ENCODE measurements at regions not wholly inside any gene's neighbourhood (a gene's known extent, or its start where the extent isn't known, plus 50 kb on each side); places are given as distances from the start of the nearest gene placed in this dataset.

DNA sequence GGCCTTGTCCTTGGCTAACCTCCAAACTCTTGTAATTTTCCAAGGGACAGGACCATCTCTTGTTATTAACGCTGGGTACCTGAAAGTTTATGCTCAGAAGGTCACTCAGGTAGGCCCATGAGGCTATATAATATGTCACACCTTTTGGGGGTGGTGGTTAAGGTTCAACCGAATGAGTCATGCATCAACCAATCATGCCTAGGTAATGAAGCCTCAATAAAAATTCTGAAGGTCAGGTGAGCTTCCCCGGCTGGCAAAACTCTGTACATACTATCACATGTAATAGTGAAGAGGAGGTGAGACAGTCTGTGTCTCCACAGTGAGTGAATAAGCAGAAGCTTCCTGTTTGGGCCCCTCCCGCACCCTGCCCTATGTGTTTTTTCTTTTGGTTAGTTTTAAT is 424.9 kb downstream of the PCDH17 start:
- no peak for DNase-seq (ENCODE audit: low spot score)
- TF ChIP-seq, protein P1, sequence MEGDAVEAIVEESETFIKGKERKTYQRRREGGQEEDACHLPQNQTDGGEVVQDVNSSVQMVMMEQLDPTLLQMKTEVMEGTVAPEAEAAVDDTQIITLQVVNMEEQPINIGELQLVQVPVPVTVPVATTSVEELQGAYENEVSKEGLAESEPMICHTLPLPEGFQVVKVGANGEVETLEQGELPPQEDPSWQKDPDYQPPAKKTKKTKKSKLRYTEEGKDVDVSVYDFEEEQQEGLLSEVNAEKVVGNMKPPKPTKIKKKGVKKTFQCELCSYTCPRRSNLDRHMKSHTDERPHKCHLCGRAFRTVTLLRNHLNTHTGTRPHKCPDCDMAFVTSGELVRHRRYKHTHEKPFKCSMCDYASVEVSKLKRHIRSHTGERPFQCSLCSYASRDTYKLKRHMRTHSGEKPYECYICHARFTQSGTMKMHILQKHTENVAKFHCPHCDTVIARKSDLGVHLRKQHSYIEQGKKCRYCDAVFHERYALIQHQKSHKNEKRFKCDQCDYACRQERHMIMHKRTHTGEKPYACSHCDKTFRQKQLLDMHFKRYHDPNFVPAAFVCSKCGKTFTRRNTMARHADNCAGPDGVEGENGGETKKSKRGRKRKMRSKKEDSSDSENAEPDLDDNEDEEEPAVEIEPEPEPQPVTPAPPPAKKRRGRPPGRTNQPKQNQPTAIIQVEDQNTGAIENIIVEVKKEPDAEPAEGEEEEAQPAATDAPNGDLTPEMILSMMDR (IDR thresholded peaks at IDR 0.05; ENCODE audit: extremely low read depth, missing control alignments): no peak

DNA sequence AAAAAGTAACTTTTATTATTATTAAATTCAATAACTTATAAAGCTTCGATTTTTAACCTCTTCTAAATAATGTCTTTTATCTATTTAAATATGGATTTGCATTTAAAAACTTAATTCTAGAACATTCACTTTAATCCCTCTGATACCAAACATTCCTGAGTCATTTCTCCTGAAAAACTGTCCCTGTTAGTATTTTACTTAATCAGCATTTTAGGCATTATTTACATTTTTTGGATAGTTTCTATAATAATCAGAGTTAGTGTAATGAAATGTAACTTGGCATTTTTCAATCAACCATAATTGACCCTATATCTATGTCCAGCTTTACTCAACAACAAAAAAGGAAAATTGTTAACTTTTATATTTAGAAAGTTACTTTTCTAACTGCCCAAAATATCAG is 428.1 kb downstream of the PCDH17 start:
- DNase-seq (ENCODE audit: low spot score): no peak
- TF ChIP-seq, protein P1 (IDR thresholded peaks at IDR 0.05; ENCODE audit: extremely low read depth, missing control alignments): no peak

DNA sequence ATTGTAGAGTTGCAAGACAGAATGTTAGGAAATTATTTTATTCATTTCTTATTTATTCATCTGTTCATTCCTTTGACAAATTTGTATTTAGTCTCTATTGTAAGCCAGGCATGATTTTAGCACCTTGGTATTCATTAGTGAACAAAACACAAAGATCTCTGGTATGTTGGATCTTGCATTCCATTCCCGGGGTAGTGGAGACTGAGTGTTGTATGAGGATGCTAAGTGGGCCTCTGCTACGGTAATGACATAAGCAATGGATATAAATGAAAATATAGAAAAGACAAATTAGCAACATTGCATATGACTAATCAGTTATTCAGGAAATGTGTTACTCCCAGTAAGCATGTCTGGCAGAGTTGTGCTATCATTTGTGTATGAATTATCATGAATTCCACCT is 449.3 kb downstream of the PCDH17 start:
- TF ChIP-seq, protein P1 (IDR thresholded peaks at IDR 0.05; ENCODE audit: extremely low read depth, missing control alignments): no peak
- DNase-seq (ENCODE audit: low spot score): no peak

DNA sequence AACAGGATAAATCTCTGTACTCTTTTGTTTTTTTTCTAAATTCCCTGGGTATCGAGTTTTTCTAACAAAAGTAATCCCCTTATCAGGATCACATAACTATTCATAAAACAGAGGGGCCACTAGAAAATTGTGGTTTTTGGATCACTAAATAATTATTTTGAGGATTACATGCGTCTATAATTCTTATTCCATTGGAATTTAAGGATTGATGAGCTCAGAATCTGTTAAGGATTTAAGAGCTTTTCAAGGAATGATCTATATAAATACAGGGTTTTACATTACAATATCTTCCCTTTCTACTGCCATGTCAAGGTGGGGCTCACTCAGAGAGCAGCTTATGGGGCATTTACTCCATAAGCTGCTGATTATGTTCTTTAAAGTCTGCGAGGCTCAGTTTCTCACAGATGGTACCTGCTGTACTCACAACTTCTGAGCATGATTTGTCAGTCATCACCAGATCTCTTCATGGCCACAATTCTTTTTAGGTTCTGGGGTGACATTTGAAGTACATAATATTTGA is 449.8 kb downstream of the PCDH17 start:
- DNase-seq (ENCODE audit: low spot score): no peak

DNA sequence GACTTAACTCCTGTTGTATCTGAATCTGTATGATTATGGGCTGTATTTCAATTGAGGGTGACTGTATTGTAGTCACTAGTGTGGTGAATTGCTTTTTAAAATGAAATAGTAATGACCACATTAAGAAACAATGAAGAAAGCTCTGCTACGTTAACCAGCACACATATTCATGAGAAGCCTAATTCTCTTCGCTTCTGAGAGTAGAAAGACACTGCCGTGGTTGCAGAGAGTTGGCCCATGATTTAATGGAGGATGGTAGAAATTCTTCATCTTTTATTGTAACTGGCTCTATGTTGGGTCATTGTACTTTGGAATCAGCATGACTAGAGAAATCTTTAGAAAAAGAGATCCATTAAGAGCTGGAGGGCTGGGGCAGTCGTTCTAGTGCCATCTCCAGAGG is 451.5 kb downstream of the PCDH17 start:
- TF ChIP-seq, protein P1 (IDR thresholded peaks at IDR 0.05; ENCODE audit: extremely low read depth, missing control alignments): no peak
- no peak for DNase-seq (ENCODE audit: low spot score)

More for the DNA sequence above, 449.8 kb downstream of the PCDH17 start:
- TF ChIP-seq, protein P1 (IDR thresholded peaks at IDR 0.05; ENCODE audit: extremely low read depth, missing control alignments): no peak

DNA sequence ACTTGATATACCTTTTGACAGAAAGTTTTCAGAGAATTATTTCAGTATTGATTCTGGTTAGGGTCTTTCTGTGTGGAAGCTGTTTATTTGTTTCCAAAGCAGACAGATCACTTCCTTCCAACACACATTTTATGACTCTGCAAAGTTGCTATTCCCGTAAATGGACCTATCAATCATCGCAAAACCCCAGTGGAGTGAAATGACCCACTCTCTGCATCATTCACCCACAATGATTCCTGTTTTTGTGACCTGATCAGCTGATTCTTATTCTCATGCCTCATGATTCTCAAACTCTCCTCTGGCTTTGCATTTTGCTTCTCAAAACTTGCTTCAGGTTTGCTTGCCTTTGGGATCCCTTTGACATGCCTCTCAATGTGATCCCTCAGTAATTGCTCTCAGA is 453.7 kb downstream of the PCDH17 start:
- TF ChIP-seq, protein P1 (IDR thresholded peaks at IDR 0.05; ENCODE audit: extremely low read depth, missing control alignments): no peak
- DNase-seq (ENCODE audit: low spot score): no peak

DNA sequence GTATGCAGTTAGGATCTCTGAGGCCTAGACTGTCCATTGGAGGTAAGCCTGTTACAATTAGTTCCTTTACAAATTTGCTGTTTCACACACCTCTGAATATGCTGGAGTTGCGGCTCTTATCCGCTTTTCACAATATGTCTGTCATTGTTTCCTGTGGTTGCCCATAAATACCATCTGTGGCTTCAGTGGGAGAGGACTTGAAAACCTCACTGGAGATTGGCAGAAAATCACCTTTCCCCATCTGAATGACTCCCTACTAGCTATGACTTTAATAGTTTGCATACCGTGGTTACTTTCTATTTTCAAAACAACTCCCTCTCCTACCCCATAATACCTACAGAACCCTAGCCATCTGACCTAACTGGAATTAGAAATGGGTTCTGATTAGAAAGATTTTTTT is 454.3 kb downstream of the PCDH17 start:
- TF ChIP-seq, protein P1 (IDR thresholded peaks at IDR 0.05; ENCODE audit: extremely low read depth, missing control alignments): no peak
- no peak for DNase-seq (ENCODE audit: low spot score)
